Calu3 (cell line): ENCODE measurements at regions not wholly inside any gene's neighbourhood (a gene's known extent, or its start where the extent isn't known, plus 50 kb on each side); places are given as distances from the start of the nearest gene placed in this dataset.

Experiments used
- BruUV-seq: library from RNA; stranded (reverse); fragments of 400-500 nt; replicated peaks from 2 replicates; lab custom pipeline; 2021; lab: Mats Ljungman, UMichigan
- CTCF ChIA-PET: fragments of 300-600 bp; sonication (Branson Sonifier 250); formaldehyde crosslinking; loops from one replicate; lab custom pipeline; 2022; ENCODE audit warnings: antibody characterized with exemption; lab: Charles Lee
- DNase-seq: peaks from one replicate; pipeline ENCODE4 v3.0.0; 2022
- H3K27ac Mint-ChIP-seq: one replicate; pipeline ENCODE4 v1.8.0; 2022; ENCODE audit warnings: mixed read lengths; ENCODE audit not compliant: unreplicated experiment
- H3K27me3 Mint-ChIP-seq: one replicate; pipeline ENCODE4 v1.8.0; 2022; ENCODE audit warnings: mixed read lengths; ENCODE audit not compliant: unreplicated experiment
- H3K36me3 Mint-ChIP-seq: one replicate; pipeline ENCODE4 v1.8.0; 2022; ENCODE audit warnings: mild to moderate bottlenecking, moderate library complexity, mixed read lengths; ENCODE audit not compliant: insufficient read depth, unreplicated experiment
- H3K4me1 Mint-ChIP-seq: one replicate; pipeline ENCODE4 v1.8.0; 2022; ENCODE audit warnings: mild to moderate bottlenecking, low read depth, mixed read lengths; ENCODE audit not compliant: unreplicated experiment
- H3K4me3 Mint-ChIP-seq: one replicate; pipeline ENCODE4 v1.8.0; 2022; ENCODE audit warnings: mild to moderate bottlenecking, low read depth, moderate library complexity, mixed read lengths; ENCODE audit not compliant: unreplicated experiment
- H3K9me3 Mint-ChIP-seq: one replicate; pipeline ENCODE4 v1.8.0; 2022; ENCODE audit warnings: low read depth, mixed read lengths; ENCODE audit not compliant: unreplicated experiment
- intact Hi-C: fragments of 100-400 bp; cut with micrococcal nuclease; formaldehyde crosslinking; loops from one replicate; pipeline ENCODE4 v1.10.0; 2022; ENCODE audit not compliant: unreplicated experiment
- TF ChIP-seq, protein P1 (sequence below): fragments of 200-600 bp; IDR thresholded peaks from one replicate; pipeline ENCODE4 v1.8.0; 2022; ENCODE audit warnings: antibody characterized with exemption; ENCODE audit not compliant: unreplicated experiment

DNA sequence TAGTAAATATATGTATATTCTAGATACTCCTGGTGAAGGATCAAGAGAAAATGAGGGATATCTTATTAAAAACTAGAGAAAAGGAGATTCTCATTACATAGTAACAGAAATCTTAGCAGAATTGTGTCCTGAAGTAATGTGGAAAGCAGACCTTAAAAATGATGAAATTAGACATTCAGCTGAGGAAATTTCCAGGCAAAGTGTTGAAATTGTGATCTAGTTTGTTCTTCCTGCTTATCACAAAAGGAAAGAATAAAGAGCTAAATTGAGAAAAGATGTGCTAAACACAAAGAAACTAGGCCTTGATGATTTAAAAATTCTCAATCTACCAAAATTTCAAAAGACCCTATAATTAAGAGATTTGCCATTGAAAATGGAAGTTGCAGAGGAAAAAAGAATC, 362.6 kb upstream of the PLSCR5 start:
- peaks cover 10% of the 10 kb centered on the region for H3K4me1 Mint-ChIP-seq
- no TSS peak for BruUV-seq
- H3K36me3 Mint-ChIP-seq: no peaks in the 10 kb centered on the region
- CTCF ChIA-PET: no interaction called here
- peaks cover 6% of the 10 kb centered on the region for H3K9me3 Mint-ChIP-seq
- TF ChIP-seq, protein P1, sequence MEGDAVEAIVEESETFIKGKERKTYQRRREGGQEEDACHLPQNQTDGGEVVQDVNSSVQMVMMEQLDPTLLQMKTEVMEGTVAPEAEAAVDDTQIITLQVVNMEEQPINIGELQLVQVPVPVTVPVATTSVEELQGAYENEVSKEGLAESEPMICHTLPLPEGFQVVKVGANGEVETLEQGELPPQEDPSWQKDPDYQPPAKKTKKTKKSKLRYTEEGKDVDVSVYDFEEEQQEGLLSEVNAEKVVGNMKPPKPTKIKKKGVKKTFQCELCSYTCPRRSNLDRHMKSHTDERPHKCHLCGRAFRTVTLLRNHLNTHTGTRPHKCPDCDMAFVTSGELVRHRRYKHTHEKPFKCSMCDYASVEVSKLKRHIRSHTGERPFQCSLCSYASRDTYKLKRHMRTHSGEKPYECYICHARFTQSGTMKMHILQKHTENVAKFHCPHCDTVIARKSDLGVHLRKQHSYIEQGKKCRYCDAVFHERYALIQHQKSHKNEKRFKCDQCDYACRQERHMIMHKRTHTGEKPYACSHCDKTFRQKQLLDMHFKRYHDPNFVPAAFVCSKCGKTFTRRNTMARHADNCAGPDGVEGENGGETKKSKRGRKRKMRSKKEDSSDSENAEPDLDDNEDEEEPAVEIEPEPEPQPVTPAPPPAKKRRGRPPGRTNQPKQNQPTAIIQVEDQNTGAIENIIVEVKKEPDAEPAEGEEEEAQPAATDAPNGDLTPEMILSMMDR: no peak
- no peaks in the 10 kb centered on the region for H3K27me3 Mint-ChIP-seq
- no peak overlapping the region for H3K27ac Mint-ChIP-seq
- H3K4me3 Mint-ChIP-seq: no peak overlapping the region
- DNase-seq: no peak
- intact Hi-C loops: no loop called here

DNA sequence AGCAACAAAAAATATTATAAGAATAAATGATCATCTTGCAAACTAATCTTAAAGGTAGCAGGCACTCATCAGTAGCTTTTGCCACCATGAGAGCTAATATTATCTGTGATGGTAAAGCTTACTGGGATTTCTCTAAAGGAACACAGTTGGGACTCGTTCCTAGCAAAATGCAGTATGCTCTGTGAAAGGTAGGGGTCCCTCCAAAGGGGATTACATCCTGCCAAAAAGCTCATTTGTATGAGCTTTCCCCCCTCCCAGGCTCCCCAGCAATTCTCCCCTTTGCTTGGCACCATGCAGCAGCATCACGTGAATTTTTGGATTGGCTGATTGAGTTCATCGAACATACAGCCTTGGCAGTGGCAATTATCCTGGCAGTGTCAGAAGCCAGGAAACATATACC, 361.0 kb upstream of the PLSCR5 start:
- no TSS peak for BruUV-seq
- Mint-ChIP-seq H3K4me3 (no peak overlapping the region), H3K27me3 (no peaks in the 10 kb centered on the region), H3K4me1 (peaks cover 10% of the 10 kb centered on the region), H3K27ac (no peak overlapping the region), H3K36me3 (no peaks in the 10 kb centered on the region), H3K9me3 (peaks cover 6% of the 10 kb centered on the region)
- intact Hi-C loops: no loop called here
- CTCF ChIA-PET: interaction anchor here (1.1 to 1.3 kb wide), 2 partner anchors 9 to 10 kb away, joined by 3 to 4 read pairs; no protein-coding TSS in a partner anchor
- TF ChIP-seq, protein P1: no peak
- no peak for DNase-seq

DNA sequence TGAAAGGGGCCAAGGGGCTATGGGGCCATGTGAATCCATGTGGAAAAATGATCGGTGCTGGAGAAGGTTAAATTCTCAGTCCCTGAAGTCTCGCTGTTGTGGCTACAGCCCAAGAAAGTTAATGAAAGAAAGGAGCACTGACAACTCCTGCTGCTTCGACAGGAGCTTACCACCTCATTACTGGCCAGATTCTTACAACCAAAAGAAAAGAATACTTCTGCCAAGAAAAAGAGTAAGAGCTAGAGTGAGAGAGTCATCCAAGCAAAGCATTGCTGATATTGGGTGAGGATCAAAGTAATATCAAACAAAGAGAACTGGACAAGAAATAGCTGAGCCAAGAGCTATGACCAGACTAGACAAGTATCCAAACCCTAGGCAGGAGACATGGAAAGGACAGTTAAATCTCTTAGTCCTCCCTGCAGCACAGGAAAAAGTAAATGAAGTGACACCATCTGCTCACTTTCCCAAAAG, 348.4 kb upstream of the PLSCR5 start:
- DNase-seq: no peak
- Mint-ChIP-seq H3K4me3 (no peak overlapping the region), H3K9me3 (no peaks in the 10 kb centered on the region), H3K27me3 (no peaks in the 10 kb centered on the region), H3K36me3 (no peaks in the 10 kb centered on the region), H3K27ac (no peak overlapping the region), H3K4me1 (no peaks in the 10 kb centered on the region)
- intact Hi-C loops: no loop called here
- no TSS peak for BruUV-seq
- CTCF ChIA-PET: no interaction called here
- TF ChIP-seq, protein P1: no peak

DNA sequence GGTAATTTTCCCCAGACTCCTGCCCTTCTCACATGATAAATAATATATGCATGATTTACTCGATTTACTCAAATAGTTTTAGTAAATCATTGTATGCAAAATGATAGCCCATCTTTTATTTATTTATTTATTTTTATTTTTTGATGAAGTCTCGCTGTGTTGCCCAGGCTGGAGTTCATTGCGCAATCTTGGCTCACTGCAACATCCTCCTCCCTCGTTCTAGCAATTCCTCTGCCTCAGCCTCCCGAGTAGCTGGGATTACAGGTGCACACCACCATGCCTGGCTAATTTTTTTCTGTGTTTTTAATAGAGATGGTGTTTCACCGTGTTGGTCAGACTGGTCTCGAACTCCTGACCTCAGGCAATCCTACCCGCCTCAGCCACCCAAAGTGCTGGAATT, 343.8 kb upstream of the PLSCR5 start:
- TF ChIP-seq, protein P1: no peak
- CTCF ChIA-PET: no interaction called here
- BruUV-seq: no TSS peak
- no peaks in the 10 kb centered on the region for H3K27me3 Mint-ChIP-seq
- no peak for DNase-seq
- no peaks in the 10 kb centered on the region for H3K36me3 Mint-ChIP-seq
- H3K9me3 Mint-ChIP-seq: peaks cover 4% of the 10 kb centered on the region
- no peak overlapping the region for H3K4me3 Mint-ChIP-seq
- intact Hi-C loops: no loop called here
- no peak overlapping the region for H3K27ac Mint-ChIP-seq
- no peaks in the 10 kb centered on the region for H3K4me1 Mint-ChIP-seq
